HEK293 (cell line): ENCODE measurements at regions not wholly inside any gene's neighbourhood (a gene's known extent, or its start where the extent isn't known, plus 50 kb on each side); places are given as distances from the start of the nearest gene placed in this dataset.
"Not testable (repeated sequence)": the region's sequence is repeated elsewhere in the genome, so short reads cannot be mapped to it uniquely, and the experiment has no call there.

ENCODE experiments used
- CTCF ChIA-PET: fragments of 350-600 bp; formaldehyde crosslinking; extraction: SDS; loops from one replicate; lab custom pipeline; 2021; ENCODE audit warnings: antibody characterized with exemption; lab: Yijun Ruan, JAX
- POLR2A ChIA-PET: fragments of 300-600 bp; formaldehyde crosslinking; extraction: SDS; loops from one replicate; lab custom pipeline; 2020; ENCODE audit warnings: antibody characterized with exemption, inconsistent platforms; lab: Yijun Ruan, JAX
- H3K27ac ChIP-seq: fragments of 200-500 bp; sonication (Bioruptor generic); 2 replicates; pipeline ENCODE4 v1.5.1; 2014; ENCODE audit warnings: low read depth, low read length, control low read depth, inconsistent platforms; ENCODE audit errors: extremely low read depth
- H3K36me3 ChIP-seq, 2 experiments: fragments of 200-500 bp in 1 of 2; sonication (Bioruptor generic) in 1 of 2; 1 replicate in 1 of 2; 2 replicates in 1 of 2; pipeline ENCODE4 v1.5.1; 2014 to 2017; ENCODE audit warnings: inconsistent platforms in 2 of 2, low read length in 2 of 2; ENCODE audit not compliant: control insufficient read depth in 2 of 2, insufficient read depth in 1 of 2
- H3K4me1 ChIP-seq: fragments of 200-500 bp; sonication (Bioruptor generic); 2 replicates; pipeline ENCODE4 v1.5.1; 2014; ENCODE audit warnings: mild to moderate bottlenecking, low read length, inconsistent platforms; ENCODE audit not compliant: control insufficient read depth, insufficient read depth
- H3K4me3 ChIP-seq: 2 replicates; pipeline ENCODE4 v1.5.1; 2011; ENCODE audit warnings: low read depth, mild to moderate bottlenecking, control low read depth, low read length, moderate library complexity
- H3K9me3 ChIP-seq: fragments of 200-500 bp; sonication (Bioruptor generic); 2 replicates; pipeline ENCODE4 v1.5.1; 2014; ENCODE audit warnings: low read depth, low read length, inconsistent platforms; ENCODE audit not compliant: control insufficient read depth, insufficient read depth
- FEZF1 ChIP-seq: fragments of 450-650 bp; formaldehyde crosslinking; IDR thresholded peaks from 2 replicates; pipeline ENCODE4 v1.5.1; 2016; ENCODE audit warnings: missing biosample characterization, missing genetic modification characterization
- GFI1B ChIP-seq: fragments of 450-650 bp; formaldehyde crosslinking; IDR thresholded peaks from 2 replicates; pipeline ENCODE4 v1.5.1; 2016; ENCODE audit warnings: missing biosample characterization, missing genetic modification characterization
- GLIS1 ChIP-seq: fragments of 450-650 bp; formaldehyde crosslinking; IDR thresholded peaks from 2 replicates; pipeline ENCODE4 v1.5.1; 2016; ENCODE audit warnings: missing biosample characterization, missing genetic modification characterization
- REST ChIP-seq: fragments of 450-650 bp; formaldehyde crosslinking; IDR thresholded peaks from 2 replicates; pipeline ENCODE4 v1.5.1; 2016; ENCODE audit warnings: missing biosample characterization, missing genetic modification characterization
- YY2 ChIP-seq: fragments of 450-650 bp; formaldehyde crosslinking; IDR thresholded peaks from 2 replicates; pipeline ENCODE4 v1.5.1; 2016; ENCODE audit warnings: missing biosample characterization, missing genetic modification characterization
- ZNF211 ChIP-seq: fragments of 450-650 bp; formaldehyde crosslinking; IDR thresholded peaks from 2 replicates; pipeline ENCODE4 v1.5.1; 2016; ENCODE audit warnings: low read depth, missing biosample characterization, missing genetic modification characterization
- ZNF302 ChIP-seq: fragments of 450-650 bp; formaldehyde crosslinking; IDR thresholded peaks from 2 replicates; pipeline ENCODE4 v1.5.1; 2016; ENCODE audit warnings: missing biosample characterization, missing genetic modification characterization, low read depth
- ZNF366 ChIP-seq: fragments of 450-650 bp; formaldehyde crosslinking; conservative IDR thresholded peaks from 2 replicates; pipeline ENCODE4 v1.5.1; 2016; ENCODE audit warnings: missing biosample characterization, missing genetic modification characterization
- ZNF394 ChIP-seq: fragments of 450-650 bp; formaldehyde crosslinking; IDR thresholded peaks from 2 replicates; pipeline ENCODE4 v1.5.1; 2016; ENCODE audit warnings: missing biosample characterization, missing genetic modification characterization, mild to moderate bottlenecking, moderate library complexity, borderline replicate concordance
- ZNF514 ChIP-seq: fragments of 450-650 bp; formaldehyde crosslinking; IDR thresholded peaks from 2 replicates; pipeline ENCODE4 v1.5.1; 2016; ENCODE audit warnings: missing biosample characterization, missing genetic modification characterization
- ZNF585B ChIP-seq: fragments of 450-650 bp; formaldehyde crosslinking; IDR thresholded peaks from 2 replicates; pipeline ENCODE4 v1.5.1; 2016; ENCODE audit warnings: missing biosample characterization, missing genetic modification characterization
- ZNF830 ChIP-seq: fragments of 450-650 bp; IDR thresholded peaks from 2 replicates; pipeline ENCODE4 v1.5.0; 2018; ENCODE audit warnings: missing biosample characterization, missing genetic modification characterization, low read depth, mild to moderate bottlenecking, moderate library complexity
- ZSCAN23 ChIP-seq: fragments of 450-650 bp; formaldehyde crosslinking; IDR thresholded peaks from 2 replicates; pipeline ENCODE4 v1.5.1; 2016; ENCODE audit warnings: missing biosample characterization, missing genetic modification characterization
- ZXDB ChIP-seq: fragments of 450-650 bp; formaldehyde crosslinking; IDR thresholded peaks from 2 replicates; pipeline ENCODE4 v1.5.1; 2016; ENCODE audit warnings: missing biosample characterization, missing genetic modification characterization
- TF ChIP-seq, protein P1 (sequence below): fragments of 450-650 bp; formaldehyde crosslinking; IDR thresholded peaks from 2 replicates; pipeline ENCODE4 v1.5.1; 2016; ENCODE audit warnings: missing biosample characterization, missing genetic modification characterization, borderline replicate concordance

- CTCF ChIA-PET = no interaction called here
- H3K4me3 ChIP-seq = no peak overlapping the region
- no peaks in the 10 kb centered on the region for H3K4me1 ChIP-seq
- H3K27ac ChIP-seq = no peak overlapping the region
- no peaks in the 10 kb centered on the region for H3K36me3 ChIP-seq
- TF ChIP-seq REST (tag by site-specific recombination) (no peak), GFI1B (tag by site-specific recombination) (no peak), ZNF585B (tag by site-specific recombination) (no peak), ZNF302 (no peak), YY2 (tag by site-specific recombination) (no peak)
- H3K9me3 ChIP-seq = no peaks in the 10 kb centered on the region
- POLR2A ChIA-PET = no interaction called here
Observed at GRCh38 chr16:63774302-63774701, 1347.6 kb downstream of the CDH11 start.

DNA sequence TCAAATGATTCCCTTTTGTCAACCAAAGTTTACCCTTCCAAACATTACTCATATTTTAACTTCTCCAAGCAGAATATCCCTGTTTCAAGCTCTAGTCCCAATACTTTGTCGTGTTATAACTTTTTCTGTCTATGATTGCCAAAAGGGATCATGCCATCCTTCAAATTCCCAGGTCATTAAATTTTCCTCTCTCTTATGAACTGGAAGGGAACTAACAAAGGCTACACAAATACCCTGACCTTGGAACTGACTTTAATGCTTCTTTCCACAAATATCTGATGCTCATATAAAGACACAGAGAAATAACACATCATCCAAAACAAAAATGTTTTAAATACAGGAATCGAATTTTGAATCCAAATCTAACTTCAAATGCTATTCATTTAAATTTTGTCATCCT lies 1352.7 kb downstream of the CDH11 start:
- H3K36me3 ChIP-seq = no peaks in the 10 kb centered on the region
- TF ChIP-seq ZNF211 (tag by site-specific recombination) = no peak
- no peak for TF ChIP-seq ZNF366 (tag by site-specific recombination)
- no peak for TF ChIP-seq ZSCAN23 (tag by site-specific recombination)
- TF ChIP-seq ZXDB (tag by site-specific recombination) = no peak
- TF ChIP-seq ZNF830 = no peak
- TF ChIP-seq, protein P1, sequence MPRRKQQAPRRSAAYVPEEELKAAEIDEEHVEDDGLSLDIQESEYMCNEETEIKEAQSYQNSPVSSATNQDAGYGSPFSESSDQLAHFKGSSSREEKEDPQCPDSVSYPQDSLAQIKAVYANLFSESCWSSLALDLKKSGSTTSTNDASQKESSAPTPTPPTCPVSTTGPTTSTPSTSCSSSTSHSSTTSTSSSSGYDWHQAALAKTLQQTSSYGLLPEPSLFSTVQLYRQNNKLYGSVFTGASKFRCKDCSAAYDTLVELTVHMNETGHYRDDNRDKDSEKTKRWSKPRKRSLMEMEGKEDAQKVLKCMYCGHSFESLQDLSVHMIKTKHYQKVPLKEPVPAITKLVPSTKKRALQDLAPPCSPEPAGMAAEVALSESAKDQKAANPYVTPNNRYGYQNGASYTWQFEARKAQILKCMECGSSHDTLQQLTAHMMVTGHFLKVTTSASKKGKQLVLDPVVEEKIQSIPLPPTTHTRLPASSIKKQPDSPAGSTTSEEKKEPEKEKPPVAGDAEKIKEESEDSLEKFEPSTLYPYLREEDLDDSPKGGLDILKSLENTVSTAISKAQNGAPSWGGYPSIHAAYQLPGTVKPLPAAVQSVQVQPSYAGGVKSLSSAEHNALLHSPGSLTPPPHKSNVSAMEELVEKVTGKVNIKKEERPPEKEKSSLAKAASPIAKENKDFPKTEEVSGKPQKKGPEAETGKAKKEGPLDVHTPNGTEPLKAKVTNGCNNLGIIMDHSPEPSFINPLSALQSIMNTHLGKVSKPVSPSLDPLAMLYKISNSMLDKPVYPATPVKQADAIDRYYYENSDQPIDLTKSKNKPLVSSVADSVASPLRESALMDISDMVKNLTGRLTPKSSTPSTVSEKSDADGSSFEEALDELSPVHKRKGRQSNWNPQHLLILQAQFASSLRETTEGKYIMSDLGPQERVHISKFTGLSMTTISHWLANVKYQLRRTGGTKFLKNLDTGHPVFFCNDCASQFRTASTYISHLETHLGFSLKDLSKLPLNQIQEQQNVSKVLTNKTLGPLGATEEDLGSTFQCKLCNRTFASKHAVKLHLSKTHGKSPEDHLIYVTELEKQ (tag by site-specific recombination) = no peak
- no peak for TF ChIP-seq ZNF514 (tag by site-specific recombination)
- no peak for TF ChIP-seq FEZF1 (tag by site-specific recombination)
- TF ChIP-seq ZNF394 (tag by site-specific recombination) = no peak
- no peak for TF ChIP-seq GLIS1 (tag by site-specific recombination)
- TF ChIP-seq REST (tag by site-specific recombination) = no peak
- TF ChIP-seq, all 188 proteins: peak for 0
- H3K4me3 ChIP-seq = no peak overlapping the region
- H3K9me3 ChIP-seq = no peaks in the 10 kb centered on the region
- H3K27ac ChIP-seq = no peak overlapping the region
- H3K4me1 ChIP-seq = no peaks in the 10 kb centered on the region
- ChIA-PET POLR2A (no interaction called here), CTCF (no interaction called here)

DNA sequence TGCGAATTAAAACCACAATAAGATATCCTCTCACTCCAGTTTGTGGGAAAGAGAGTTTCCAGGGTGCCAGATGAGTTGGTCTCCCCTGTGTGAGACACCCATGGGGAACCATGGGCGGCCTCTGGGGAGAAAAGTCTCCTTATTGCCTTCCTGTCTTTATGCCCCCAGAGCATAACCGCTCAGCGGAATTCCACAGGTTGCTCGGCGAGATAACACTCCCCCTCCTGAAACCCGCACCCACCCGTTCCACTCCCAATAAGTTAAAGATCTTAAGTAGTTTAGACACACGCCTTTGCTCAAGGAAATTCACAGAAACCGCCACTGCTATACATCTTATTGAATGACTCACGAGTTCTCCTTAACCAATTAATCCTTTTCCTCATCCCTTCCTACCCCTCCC lies 1361.6 kb downstream of the CDH11 start:
- H3K27ac ChIP-seq, POLR2A ChIA-PET, H3K36me3 ChIP-seq, H3K4me1 ChIP-seq, H3K4me3 ChIP-seq, CTCF ChIA-PET, H3K9me3 ChIP-seq: not testable (repeated sequence)
